GM18873 (cell line): ENCODE measurements at regions not wholly inside any gene's neighbourhood (a gene's known extent, or its start where the extent isn't known, plus 50 kb on each side); places are given as distances from the start of the nearest gene placed in this dataset.

Experiments
- ATAC-seq: cut with Tn5 transposase; IDR thresholded peaks from one replicate; pipeline ENCODE4 v1.9.1; 2021; ENCODE audit warnings: mild to moderate bottlenecking, moderate library complexity, moderate number of reproducible peaks; ENCODE audit not compliant: unreplicated experiment, low FRiP score

GRCh38 chr12:108021141-108021540 is 107.9 kb upstream of the WSCD2 start:
- ATAC-seq, result no peak

- no peak for ATAC-seq
Measured at GRCh38 chr12:108021949-108022522, 107.1 kb upstream of the WSCD2 start.

- no peak for ATAC-seq
Measured at GRCh38 chr12:108029051-108029835, 99.8 kb upstream of the WSCD2 start.

GRCh38 chr12:108033090-108033489 is 96.0 kb upstream of the WSCD2 start:
- no peak for ATAC-seq

GRCh38 chr12:108035372-108035771 is 93.7 kb upstream of the WSCD2 start:
- ATAC-seq, result no peak

GRCh38 chr12:108037960-108038359 is 91.1 kb upstream of the WSCD2 start:
- no peak for ATAC-seq

- ATAC-seq, result no peak
Measured at GRCh38 chr12:108039794-108040193, 89.3 kb upstream of the WSCD2 start.

GRCh38 chr12:108040947-108041346 is 88.1 kb upstream of the WSCD2 start:
- no peak for ATAC-seq

GRCh38 chr12:108043286-108043685 is 85.8 kb upstream of the WSCD2 start:
- ATAC-seq, result no peak

GRCh38 chr12:108043750-108044533 is 85.1 kb upstream of the WSCD2 start:
- ATAC-seq, result no peak

- ATAC-seq, result no peak
Measured at GRCh38 chr12:108046135-108046534, 83.0 kb upstream of the WSCD2 start.

- ATAC-seq, result no peak
Measured at GRCh38 chr12:108046650-108047049, 82.4 kb upstream of the WSCD2 start.

GRCh38 chr12:108047071-108047550 is 82.0 kb upstream of the WSCD2 start:
- no peak for ATAC-seq

- ATAC-seq, result no peak
Measured at GRCh38 chr12:108048686-108049085, 80.4 kb upstream of the WSCD2 start.

GRCh38 chr12:108050696-108051095 is 78.4 kb upstream of the WSCD2 start:
- no peak for ATAC-seq

- ATAC-seq, result no peak
Measured at GRCh38 chr12:108052260-108052659, 76.8 kb upstream of the WSCD2 start.

- ATAC-seq, result no peak
Measured at GRCh38 chr12:108053512-108053911, 75.6 kb upstream of the WSCD2 start.

GRCh38 chr12:108054496-108054895 is 74.6 kb upstream of the WSCD2 start:
- ATAC-seq, result no peak

- no peak for ATAC-seq
Measured at GRCh38 chr12:108055141-108055540, 73.9 kb upstream of the WSCD2 start.

- no peak for ATAC-seq
Measured at GRCh38 chr12:108060067-108060466, 69.0 kb upstream of the WSCD2 start.

- ATAC-seq, result no peak
Measured at GRCh38 chr12:108060903-108061302, 68.2 kb upstream of the WSCD2 start.
